DMS 273 (cell line): ENCODE measurements at regions not wholly inside any gene's neighbourhood (a gene's known extent, or its start where the extent isn't known, plus 50 kb on each side); places are given as distances from the start of the nearest gene placed in this dataset.

ENCODE experiments used
- DNase-seq: peaks from one replicate; lab custom pipeline; 2025; ENCODE audit not compliant: unreplicated experiment; lab: John Stamatoyannopoulos, UW

GRCh38 chr2:8462280-8462679 lies 219.6 kb upstream of the ID2 start:
- no peak for DNase-seq

- no peak for DNase-seq
Observed at GRCh38 chr2:8462899-8463648, 218.8 kb upstream of the ID2 start.

- DNase-seq: no peak
Observed at GRCh38 chr2:8465560-8465959, 216.3 kb upstream of the ID2 start.

GRCh38 chr2:8469709-8470493 lies 212.0 kb upstream of the ID2 start:
- no peak for DNase-seq

GRCh38 chr2:8472545-8473323 lies 209.1 kb upstream of the ID2 start:
- DNase-seq: no peak

GRCh38 chr2:8475349-8476031 lies 206.4 kb upstream of the ID2 start:
- no peak for DNase-seq

- DNase-seq: no peak
Observed at GRCh38 chr2:8477552-8478470, 204.0 kb upstream of the ID2 start.

GRCh38 chr2:8478471-8478793 lies 203.4 kb upstream of the ID2 start:
- DNase-seq: no peak

GRCh38 chr2:8479298-8479697 lies 202.6 kb upstream of the ID2 start:
- DNase-seq: no peak

- no peak for DNase-seq
Observed at GRCh38 chr2:8480915-8481314, 200.9 kb upstream of the ID2 start.

GRCh38 chr2:8481463-8482009 lies 200.3 kb upstream of the ID2 start:
- DNase-seq: no peak

- no peak for DNase-seq
Observed at GRCh38 chr2:8482432-8482831, 199.4 kb upstream of the ID2 start.

- DNase-seq: no peak
Observed at GRCh38 chr2:8484502-8485283, 197.2 kb upstream of the ID2 start.

- no peak for DNase-seq
Observed at GRCh38 chr2:8485736-8486135, 196.1 kb upstream of the ID2 start.

- no peak for DNase-seq
Observed at GRCh38 chr2:8486141-8486540, 195.7 kb upstream of the ID2 start.

- no peak for DNase-seq
Observed at GRCh38 chr2:8487461-8487932, 194.4 kb upstream of the ID2 start.

GRCh38 chr2:8488001-8488738 lies 193.7 kb upstream of the ID2 start:
- no peak for DNase-seq

- no peak for DNase-seq
Observed at GRCh38 chr2:8489221-8489620, 192.6 kb upstream of the ID2 start.
